GM18868 (cell line): ENCODE measurements at regions not wholly inside any gene's neighbourhood (a gene's known extent, or its start where the extent isn't known, plus 50 kb on each side); places are given as distances from the start of the nearest gene placed in this dataset.
"Not testable (repeated sequence)": the region's sequence is repeated elsewhere in the genome, so short reads cannot be mapped to it uniquely, and the experiment has no call there.

Experiments used
- ATAC-seq: cut with Tn5 transposase; IDR thresholded peaks from one replicate; pipeline ENCODE4 v1.9.1; 2021; ENCODE audit warnings: mild to moderate bottlenecking, moderate library complexity; ENCODE audit not compliant: unreplicated experiment

- no peak for ATAC-seq
Measured at GRCh38 chr3:104165866-104166265, 1200.8 kb upstream of the ALCAM start.

GRCh38 chr3:104168386-104168785 lies 1198.3 kb upstream of the ALCAM start:
- ATAC-seq = no peak

DNA sequence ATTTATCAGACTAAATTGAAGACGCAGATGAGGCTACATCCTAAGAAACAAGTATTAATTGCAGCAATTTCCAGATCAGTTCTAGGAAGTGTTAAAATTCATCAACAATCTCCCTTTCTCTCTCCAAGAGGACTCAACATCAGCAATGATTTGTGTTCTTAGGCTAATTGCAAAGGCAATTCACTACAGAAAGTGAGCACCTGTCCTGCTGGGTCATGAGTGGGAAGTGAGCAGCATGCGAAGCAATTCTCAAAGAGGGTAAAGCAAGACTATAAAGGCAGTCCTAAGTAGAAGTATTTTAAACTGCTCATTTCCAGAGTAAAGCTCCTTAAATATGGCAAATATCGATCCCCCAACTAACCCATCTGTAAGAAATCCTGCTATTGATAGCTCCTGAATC lies 1191.0 kb upstream of the ALCAM start:
- no peak for ATAC-seq

GRCh38 chr3:104176706-104177105 lies 1190.0 kb upstream of the ALCAM start:
- no peak for ATAC-seq

DNA sequence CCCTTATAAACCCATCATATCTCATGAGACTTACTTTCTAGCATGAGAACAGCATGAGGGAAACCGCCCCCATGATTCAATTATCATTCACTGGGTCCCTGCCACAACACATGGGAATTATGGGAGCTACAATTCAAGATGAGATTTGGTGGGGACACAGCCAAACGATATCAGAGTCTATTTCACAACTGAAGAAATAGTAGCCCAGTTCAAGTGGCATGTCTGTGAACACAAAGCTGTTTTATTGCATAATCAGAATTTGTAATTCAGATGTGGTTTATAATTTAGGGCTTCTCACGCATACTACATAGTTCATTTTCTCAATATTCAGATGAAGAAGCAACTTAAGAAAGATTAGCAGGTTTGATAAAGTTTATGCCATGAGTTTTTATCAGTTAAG lies 1188.0 kb upstream of the ALCAM start:
- no peak for ATAC-seq

GRCh38 chr3:104180906-104181305 lies 1185.8 kb upstream of the ALCAM start:
- ATAC-seq = no peak

DNA sequence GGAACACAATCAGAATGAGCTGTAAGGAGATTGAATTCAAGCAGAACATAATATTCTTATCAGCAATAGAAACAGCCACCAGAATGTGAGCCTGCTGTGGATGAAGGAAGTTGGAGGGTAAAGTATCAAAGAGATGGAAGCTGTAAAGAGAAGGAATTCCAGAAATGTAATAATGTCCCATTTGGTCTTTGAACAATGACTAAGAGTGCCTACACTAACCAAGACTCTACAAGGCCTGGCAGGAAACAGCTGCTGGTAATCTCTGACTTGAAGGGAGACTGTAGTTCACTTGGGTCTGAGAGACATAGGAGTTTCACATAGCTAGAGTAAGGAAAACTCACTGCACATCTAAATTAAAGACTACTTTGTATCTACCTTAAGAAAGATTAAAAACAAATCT lies 1176.0 kb upstream of the ALCAM start:
- ATAC-seq = no peak

DNA sequence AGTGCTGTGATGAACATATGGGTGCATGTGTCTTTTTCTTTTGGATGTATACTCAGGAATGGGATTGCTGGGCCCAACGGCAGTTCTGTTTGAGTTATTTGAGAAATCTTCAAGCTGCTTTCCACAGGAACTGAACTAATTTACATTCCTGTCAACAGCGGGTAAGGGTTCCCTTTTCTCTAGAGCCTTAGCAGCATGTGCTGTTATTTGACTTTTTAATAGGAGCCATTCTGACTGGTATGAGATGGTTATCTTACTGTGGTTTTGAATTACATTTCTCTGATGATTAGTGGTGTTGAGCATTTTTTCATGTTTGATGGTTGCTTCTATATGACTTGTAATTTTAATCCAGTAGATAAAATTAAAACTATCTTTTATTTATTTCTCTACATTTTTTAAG lies 1168.6 kb upstream of the ALCAM start:
- no peak for ATAC-seq

GRCh38 chr3:104206925-104207324 lies 1159.8 kb upstream of the ALCAM start:
- no peak for ATAC-seq

- no peak for ATAC-seq
Measured at GRCh38 chr3:104214277-104214676, 1152.4 kb upstream of the ALCAM start.

DNA sequence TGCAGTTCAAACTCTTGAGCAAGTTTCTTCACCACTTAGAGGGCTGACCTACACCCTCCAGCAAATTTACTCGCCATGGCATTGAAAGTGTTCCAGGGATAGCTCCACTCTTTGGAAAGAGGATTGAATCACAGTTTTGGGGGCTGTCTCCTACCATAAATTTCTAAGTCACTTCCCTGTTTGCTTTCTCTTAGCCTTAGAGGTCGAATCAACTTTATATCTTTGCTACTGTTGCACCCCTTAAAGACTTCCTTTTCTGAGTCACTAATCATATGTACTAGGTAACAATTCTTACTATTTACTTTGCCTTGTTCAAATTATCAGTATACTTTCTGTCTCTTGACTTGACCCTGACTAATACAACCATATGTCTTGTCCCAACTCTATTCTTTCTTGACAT lies 1151.8 kb upstream of the ALCAM start:
- no peak for ATAC-seq

- ATAC-seq = not testable (repeated sequence)
Measured at GRCh38 chr3:104219046-104219445, 1147.7 kb upstream of the ALCAM start.

- no peak for ATAC-seq
Measured at GRCh38 chr3:104234442-104235194, 1132.1 kb upstream of the ALCAM start.

DNA sequence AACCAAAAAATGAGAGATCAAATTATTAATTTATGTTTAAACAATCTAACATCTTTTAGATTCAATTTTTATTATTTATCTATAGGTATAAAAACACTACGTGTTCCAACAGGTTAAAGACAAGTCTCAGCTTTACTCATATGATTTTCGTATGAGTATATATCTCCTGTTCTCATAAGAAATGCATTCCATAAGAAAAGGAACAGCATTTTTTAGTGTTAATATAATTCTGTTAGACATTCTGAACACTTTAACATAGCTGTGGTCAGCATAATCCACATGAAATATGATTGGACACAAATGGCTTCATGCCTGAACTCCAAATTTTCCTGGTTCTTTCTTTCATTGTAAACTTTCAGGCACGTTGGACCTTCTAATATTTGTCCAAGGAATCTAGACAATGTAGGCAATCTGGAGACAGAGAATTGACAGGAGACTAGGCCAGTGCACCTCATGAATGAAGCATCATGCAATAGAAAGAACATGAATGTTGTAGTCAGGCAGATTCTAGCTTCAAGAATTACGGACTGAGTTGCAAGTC lies 1122.0 kb upstream of the ALCAM start:
- ATAC-seq = no peak

DNA sequence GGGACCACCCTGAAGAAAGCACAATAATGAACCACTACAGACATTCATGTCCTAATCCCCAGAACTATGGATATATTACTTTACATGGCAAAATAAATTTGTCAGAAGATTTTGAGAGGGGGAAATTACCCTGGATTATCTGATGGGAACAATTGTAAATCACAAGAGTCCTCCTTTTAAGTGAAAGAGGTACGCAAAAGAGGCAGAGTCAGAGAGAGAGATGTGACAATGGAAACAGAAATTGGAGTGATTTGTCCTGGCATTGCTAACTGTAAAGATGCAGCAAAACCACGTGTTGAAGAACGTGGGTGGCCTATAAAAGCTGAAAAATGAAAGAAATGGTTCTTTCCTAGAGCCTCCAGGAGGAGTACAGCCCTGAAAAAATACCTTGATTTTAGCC lies 1121.4 kb upstream of the ALCAM start:
- ATAC-seq = no peak

DNA sequence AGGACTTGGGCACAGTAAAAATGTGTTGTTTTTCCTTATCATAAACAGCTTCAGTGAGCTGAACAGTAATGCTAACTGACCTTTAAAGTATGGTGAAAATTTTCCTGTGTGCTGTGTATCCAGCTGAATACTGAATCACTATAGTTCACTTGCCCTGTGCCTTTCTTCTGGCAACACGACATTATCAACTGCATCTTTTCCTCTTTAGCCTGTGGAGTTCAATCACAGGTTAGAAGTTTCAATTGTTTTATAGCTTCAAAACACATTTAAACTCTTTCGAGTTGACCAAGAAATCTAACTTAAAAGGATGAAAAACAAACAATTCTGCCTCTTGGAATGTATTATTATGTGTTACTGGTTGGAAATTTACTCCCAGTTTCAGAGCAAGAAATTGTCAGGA lies 1120.7 kb upstream of the ALCAM start:
- ATAC-seq = no peak

DNA sequence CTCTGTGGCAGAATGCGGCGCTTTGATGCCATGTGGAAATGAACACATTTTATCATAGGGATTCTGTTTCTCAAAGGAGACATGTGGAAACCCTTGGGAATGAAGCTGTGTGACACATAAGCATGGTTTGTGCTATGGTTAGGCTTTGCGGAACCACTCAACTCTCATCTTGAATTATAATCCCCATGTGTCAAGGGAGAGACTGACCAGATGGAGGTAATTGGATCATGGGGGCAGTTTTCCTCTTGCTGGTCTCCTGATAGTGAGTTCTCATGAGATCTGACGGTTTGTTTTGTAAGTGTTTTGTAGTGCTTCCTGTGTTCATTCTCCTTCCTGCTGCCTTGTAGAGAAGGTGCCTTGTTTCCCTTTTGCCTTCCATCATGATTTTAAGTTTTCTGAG lies 1109.2 kb upstream of the ALCAM start:
- no peak for ATAC-seq

DNA sequence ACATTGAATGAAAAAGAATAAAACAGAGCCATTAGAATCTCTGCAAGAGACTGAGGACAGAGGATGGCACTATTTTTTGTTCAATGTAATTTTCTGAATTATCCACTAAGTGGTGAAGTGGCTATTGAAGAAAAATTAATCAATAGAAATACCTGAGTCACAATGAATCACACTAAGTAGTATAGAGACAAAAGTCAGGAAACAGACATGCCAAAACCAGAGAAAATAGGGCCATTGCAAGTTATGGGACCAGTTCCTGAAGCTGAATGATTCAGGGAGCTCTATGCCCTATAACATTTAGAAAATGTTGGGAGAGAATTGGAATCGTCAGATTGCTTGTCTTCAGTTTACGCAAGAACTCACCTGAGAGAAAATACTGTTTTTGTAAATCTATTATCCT lies 1103.2 kb upstream of the ALCAM start:
- no peak for ATAC-seq

DNA sequence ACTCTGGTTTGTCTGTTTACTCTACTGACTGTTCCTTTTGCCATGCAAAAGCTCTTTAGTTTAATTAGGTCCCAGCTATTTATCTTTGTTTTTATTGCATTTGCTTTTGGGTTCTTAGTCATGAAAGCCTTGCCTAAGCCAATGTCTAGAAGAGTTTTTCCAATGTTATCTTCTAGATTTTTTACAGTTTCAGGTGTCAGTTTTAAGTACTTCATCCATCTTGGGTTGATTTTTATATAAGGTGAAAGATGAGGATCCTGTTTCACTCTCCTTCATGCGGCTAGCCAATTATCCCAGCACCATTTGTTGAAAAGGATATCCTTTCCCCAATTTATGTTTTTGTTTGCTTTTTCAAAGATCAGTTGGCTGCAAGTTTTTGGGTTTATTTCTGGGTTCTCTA lies 1100.5 kb upstream of the ALCAM start:
- not testable (repeated sequence) for ATAC-seq

DNA sequence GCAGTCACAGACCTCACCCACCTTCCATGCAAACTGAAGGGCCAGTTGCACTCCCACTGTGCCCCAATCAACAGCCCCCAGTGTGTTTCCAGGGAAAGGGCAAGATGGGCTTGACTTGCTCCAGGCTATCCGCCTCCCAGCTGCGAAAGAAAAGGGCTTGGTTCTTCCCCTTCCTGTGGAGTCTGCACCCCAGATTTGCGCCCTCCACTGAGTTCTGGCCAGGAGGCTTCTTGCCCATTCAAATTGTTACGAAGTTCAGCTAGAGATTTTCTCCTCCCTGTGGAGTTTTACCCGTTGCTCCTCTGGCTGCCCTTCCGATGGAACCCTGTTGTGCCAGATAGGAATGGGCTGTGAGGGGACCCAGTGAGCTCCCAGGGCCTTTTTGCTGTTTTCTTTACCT lies 1096.9 kb upstream of the ALCAM start:
- ATAC-seq = no peak

- ATAC-seq = peak; percentile 80
Measured at GRCh38 chr3:104273046-104273649, 1093.6 kb upstream of the ALCAM start.

GRCh38 chr3:104275199-104275598 lies 1091.5 kb upstream of the ALCAM start:
- no peak for ATAC-seq

DNA sequence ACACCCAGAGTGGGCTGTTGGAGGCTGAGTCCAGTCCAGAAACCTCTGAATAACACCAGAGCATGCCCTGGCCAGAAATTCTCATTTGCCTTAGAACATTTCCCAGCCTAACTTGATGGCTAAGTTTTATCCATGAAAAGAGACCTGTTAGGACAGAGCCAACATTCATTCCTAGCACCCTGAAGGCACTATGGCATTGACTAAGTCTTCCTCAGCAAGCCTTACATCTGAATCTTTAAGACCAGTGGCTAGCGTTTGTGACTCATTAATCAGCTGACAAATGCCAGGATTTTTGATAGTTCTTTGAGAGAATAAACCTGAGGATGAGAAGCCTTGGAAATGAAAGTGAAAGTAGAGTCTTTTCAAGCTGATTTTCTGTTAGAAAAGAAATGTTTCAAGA lies 1087.1 kb upstream of the ALCAM start:
- peak; percentile 42 for ATAC-seq
